ENCODE measurements at regions not wholly inside any gene's neighbourhood (a gene's known extent, or its start where the extent isn't known, plus 50 kb on each side); places are given as distances from the start of the nearest gene placed in this dataset.

GRCh38 chr1:82158981-82159380, 358.2 kb downstream of the ADGRL2 start:
- in situ Hi-C loops (cut with HindIII; ENCODE audit: low sequenced_read_pairs), result no loop called here
- TF ChIP-seq CTCF (IDR thresholded peaks at IDR 0.05; ENCODE audit: low read depth, low read length), result no peak
- H3K4me3 ChIP-seq (ENCODE audit: low read depth, low read length), result no peak overlapping the region
- no peak for DNase-seq (ENCODE audit: low read depth, low spot score)

- TF ChIP-seq CTCF (IDR thresholded peaks at IDR 0.05; ENCODE audit: low read depth, low read length), result no peak
- no peak overlapping the region for H3K4me3 ChIP-seq (ENCODE audit: low read depth, low read length)
- in situ Hi-C loops (cut with HindIII; ENCODE audit: low sequenced_read_pairs), result no loop called here
- DNase-seq (ENCODE audit: low read depth, low spot score), result no peak
These were observed 353.7 kb downstream of the ADGRL2 start for GRCh38 chr1:82154219-82154970.

GRCh38 chr1:82153752-82154151, 353.0 kb downstream of the ADGRL2 start:
- DNase-seq (ENCODE audit: low read depth, low spot score), result no peak
- in situ Hi-C loops (cut with HindIII; ENCODE audit: low sequenced_read_pairs), result no loop called here
- TF ChIP-seq CTCF (IDR thresholded peaks at IDR 0.05; ENCODE audit: low read depth, low read length), result no peak
- no peak overlapping the region for H3K4me3 ChIP-seq (ENCODE audit: low read depth, low read length)

GRCh38 chr1:82153272-82153629, 352.5 kb downstream of the ADGRL2 start:
- in situ Hi-C loops (cut with HindIII; ENCODE audit: low sequenced_read_pairs), result no loop called here
- DNase-seq (ENCODE audit: low read depth, low spot score), result no peak
- H3K4me3 ChIP-seq (ENCODE audit: low read depth, low read length), result no peak overlapping the region
- no peak for TF ChIP-seq CTCF (IDR thresholded peaks at IDR 0.05; ENCODE audit: low read depth, low read length)

GRCh38 chr1:82152356-82153271, 351.9 kb downstream of the ADGRL2 start:
- no peak for TF ChIP-seq CTCF (IDR thresholded peaks at IDR 0.05; ENCODE audit: low read depth, low read length)
- no peak for DNase-seq (ENCODE audit: low read depth, low spot score)
- in situ Hi-C loops (cut with HindIII; ENCODE audit: low sequenced_read_pairs), result no loop called here
- no peak overlapping the region for H3K4me3 ChIP-seq (ENCODE audit: low read depth, low read length)

- no peak for DNase-seq (ENCODE audit: low read depth, low spot score)
- in situ Hi-C loops (cut with HindIII; ENCODE audit: low sequenced_read_pairs), result no loop called here
- no peak overlapping the region for H3K4me3 ChIP-seq (ENCODE audit: low read depth, low read length)
- no peak for TF ChIP-seq CTCF (IDR thresholded peaks at IDR 0.05; ENCODE audit: low read depth, low read length)
These were observed 344.9 kb downstream of the ADGRL2 start for GRCh38 chr1:82145656-82146055.

Data from astrocyte of the spinal cord (primary cell).